SW480 (cell line): ENCODE measurements at regions not wholly inside any gene's neighbourhood (a gene's known extent, or its start where the extent isn't known, plus 50 kb on each side); places are given as distances from the start of the nearest gene placed in this dataset.
"Not testable (repeated sequence)": the region's sequence is repeated elsewhere in the genome, so short reads cannot be mapped to it uniquely, and the experiment has no call there.

Experiments
- DNase-seq: peaks from one replicate; pipeline ENCODE4 v3.0.0-alpha.2; 2016; ENCODE audit warnings: low spot score

- no peak for DNase-seq
Measured at GRCh38 chr7:46754140-46754720, 827.7 kb downstream of the TNS3 start.

- no peak for DNase-seq
Measured at GRCh38 chr7:46753662-46754061, 828.2 kb downstream of the TNS3 start.

GRCh38 chr7:46752881-46753366 lies 829.0 kb downstream of the TNS3 start:
- no peak for DNase-seq

GRCh38 chr7:46751927-46752723 lies 829.8 kb downstream of the TNS3 start:
- not testable (repeated sequence) for DNase-seq

GRCh38 chr7:46751471-46751870 lies 830.4 kb upstream of the IGFBP3 start:
- DNase-seq: no peak

GRCh38 chr7:46750321-46750865 lies 829.3 kb upstream of the IGFBP3 start:
- DNase-seq: no peak

- no peak for DNase-seq
Measured at GRCh38 chr7:46747869-46748576, 827.0 kb upstream of the IGFBP3 start.

- DNase-seq: no peak
Measured at GRCh38 chr7:46746695-46747687, 825.9 kb upstream of the IGFBP3 start.

GRCh38 chr7:46745707-46746090 lies 824.6 kb upstream of the IGFBP3 start:
- DNase-seq: no peak

GRCh38 chr7:46744957-46745706 lies 824.1 kb upstream of the IGFBP3 start:
- DNase-seq: no peak

- DNase-seq: no peak
Measured at GRCh38 chr7:46742601-46743000, 821.5 kb upstream of the IGFBP3 start.

GRCh38 chr7:46741938-46742540 lies 821.0 kb upstream of the IGFBP3 start:
- DNase-seq: no peak

GRCh38 chr7:46741181-46741580 lies 820.1 kb upstream of the IGFBP3 start:
- DNase-seq: no peak

GRCh38 chr7:46739518-46740234 lies 818.6 kb upstream of the IGFBP3 start:
- DNase-seq: no peak

GRCh38 chr7:46738796-46739195 lies 817.7 kb upstream of the IGFBP3 start:
- DNase-seq: no peak

GRCh38 chr7:46738165-46738564 lies 817.1 kb upstream of the IGFBP3 start:
- DNase-seq: no peak

- DNase-seq: no peak
Measured at GRCh38 chr7:46725838-46726237, 804.8 kb upstream of the IGFBP3 start.

GRCh38 chr7:46725136-46725535 lies 804.1 kb upstream of the IGFBP3 start:
- no peak for DNase-seq

GRCh38 chr7:46723742-46724141 lies 802.7 kb upstream of the IGFBP3 start:
- no peak for DNase-seq

GRCh38 chr7:46723003-46723402 lies 801.9 kb upstream of the IGFBP3 start:
- DNase-seq: no peak
